ENCODE measurements at regions not wholly inside any gene's neighbourhood (a gene's known extent, or its start where the extent isn't known, plus 50 kb on each side); places are given as distances from the start of the nearest gene placed in this dataset.

- no peak for DNase-seq
- Histone ChIP-seq H3K9ac (ENCODE audit: low read length) (no peak overlapping the region), H3K79me2 (ENCODE audit: low read length) (no peaks in the 10 kb centered on the region), H4K20me1 (ENCODE audit: low read length) (no peaks in the 10 kb centered on the region), H3K27me3 (ENCODE audit: low read length) (no peaks in the 10 kb centered on the region), H3K4me2 (ENCODE audit: low read length) (no peak overlapping the region), H3F3A (ENCODE audit: low read length, unreplicated experiment) (no peaks in the 10 kb centered on the region), H3K36me3 (ENCODE audit: low read depth, low read length) (no peaks in the 10 kb centered on the region), H3K9me2 (replicated peaks; ENCODE audit: low read length) (no peaks in the 10 kb centered on the region), H3K27ac (ENCODE audit: low read length) (no peak overlapping the region), H3K4me1 (ENCODE audit: insufficient read depth, low read length) (0 out of 2 replicates have a peak, but pooled peaks cover 7% of the 10 kb centered on the region), H3K9me3 (ENCODE audit: low read length) (no peaks in the 10 kb centered on the region), H3K4me3 (ENCODE audit: low read length) (no peak overlapping the region), H2AFZ (ENCODE audit: low read length) (no peak overlapping the region)
- TF ChIP-seq CTCF (conservative IDR thresholded peaks at IDR 0.05; ENCODE audit: low read depth, low read length) (no peak), EZH2phosphoT487 (IDR thresholded peaks at IDR 0.05; ENCODE audit: borderline replicate concordance, low read length) (no peak), EZH2 (IDR thresholded peaks at IDR 0.05; ENCODE audit: low read length, unreplicated experiment) (no peak)
- no peak for ATAC-seq
- CTCF ChIA-PET = no interaction called here
- no TSS peak for BruUV-seq (replicated peaks)
- POLR2A ChIA-PET (ENCODE audit: unreplicated experiment) = no interaction called here
- intact Hi-C loops (cut with micrococcal nuclease) = no loop called here
These were observed 139.3 kb upstream of the PMEPA1 start for GRCh38 chr20:57849121-57849520.

- TF ChIP-seq EZH2phosphoT487 (IDR thresholded peaks at IDR 0.05; ENCODE audit: borderline replicate concordance, low read length) (no peak), CTCF (conservative IDR thresholded peaks at IDR 0.05; ENCODE audit: low read depth, low read length) (no peak), EZH2 (IDR thresholded peaks at IDR 0.05; ENCODE audit: low read length, unreplicated experiment) (no peak)
- Histone ChIP-seq H3F3A (ENCODE audit: low read length, unreplicated experiment) (no peaks in the 10 kb centered on the region), H4K20me1 (ENCODE audit: low read length) (no peaks in the 10 kb centered on the region), H2AFZ (ENCODE audit: low read length) (no peak overlapping the region), H3K4me2 (ENCODE audit: low read length) (no peak overlapping the region), H3K27ac (ENCODE audit: low read length) (no peak overlapping the region), H3K9me2 (replicated peaks; ENCODE audit: low read length) (no peaks in the 10 kb centered on the region), H3K4me3 (ENCODE audit: low read length) (no peak overlapping the region), H3K9ac (ENCODE audit: low read length) (no peak overlapping the region), H3K4me1 (ENCODE audit: insufficient read depth, low read length) (0 out of 2 replicates have a peak, but pooled peaks cover 7% of the 10 kb centered on the region), H3K79me2 (ENCODE audit: low read length) (no peaks in the 10 kb centered on the region), H3K27me3 (ENCODE audit: low read length) (no peaks in the 10 kb centered on the region), H3K9me3 (ENCODE audit: low read length) (no peaks in the 10 kb centered on the region), H3K36me3 (ENCODE audit: low read depth, low read length) (no peaks in the 10 kb centered on the region)
- intact Hi-C loops (cut with micrococcal nuclease) = no loop called here
- ATAC-seq = no peak
- ChIA-PET POLR2A (ENCODE audit: unreplicated experiment) (no interaction called here), CTCF (no interaction called here)
- DNase-seq = no peak
- no TSS peak for BruUV-seq (replicated peaks)
These were observed 138.5 kb upstream of the PMEPA1 start for GRCh38 chr20:57848282-57848681.

- Histone ChIP-seq H2AFZ (ENCODE audit: low read length) (no peak overlapping the region), H3K4me2 (ENCODE audit: low read length) (no peak overlapping the region), H3K9me3 (ENCODE audit: low read length) (no peaks in the 10 kb centered on the region), H3K36me3 (ENCODE audit: low read depth, low read length) (no peaks in the 10 kb centered on the region), H4K20me1 (ENCODE audit: low read length) (no peaks in the 10 kb centered on the region), H3K9me2 (replicated peaks; ENCODE audit: low read length) (no peaks in the 10 kb centered on the region), H3K27ac (ENCODE audit: low read length) (no peak overlapping the region), H3K4me3 (ENCODE audit: low read length) (no peak overlapping the region), H3K27me3 (ENCODE audit: low read length) (no peaks in the 10 kb centered on the region), H3K9ac (ENCODE audit: low read length) (no peak overlapping the region), H3K4me1 (ENCODE audit: insufficient read depth, low read length) (0 out of 2 replicates have a peak, but pooled peaks cover 7% of the 10 kb centered on the region), H3K79me2 (ENCODE audit: low read length) (no peaks in the 10 kb centered on the region), H3F3A (ENCODE audit: low read length, unreplicated experiment) (no peaks in the 10 kb centered on the region)
- TF ChIP-seq EZH2 (IDR thresholded peaks at IDR 0.05; ENCODE audit: low read length, unreplicated experiment) = no peak
- TF ChIP-seq CTCF (conservative IDR thresholded peaks at IDR 0.05; ENCODE audit: low read depth, low read length) = no peak
- TF ChIP-seq EZH2phosphoT487 (IDR thresholded peaks at IDR 0.05; ENCODE audit: borderline replicate concordance, low read length) = no peak
- no TSS peak for BruUV-seq (replicated peaks)
- ChIA-PET POLR2A (ENCODE audit: unreplicated experiment) (no interaction called here), CTCF (no interaction called here)
- DNase-seq (no peak), ATAC-seq (no peak)
- intact Hi-C loops (cut with micrococcal nuclease) = no loop called here
These were observed 137.3 kb upstream of the PMEPA1 start for GRCh38 chr20:57847104-57847503.
